ENCODE measurements at regions not wholly inside any gene's neighbourhood (a gene's known extent, or its start where the extent isn't known, plus 50 kb on each side); places are given as distances from the start of the nearest gene placed in this dataset.
"Not testable (repeated sequence)": the region's sequence is repeated elsewhere in the genome, so short reads cannot be mapped to it uniquely, and the experiment has no call there.

GRCh38 chr7:410395-410910, 109.2 kb downstream of the PDGFA start:
- DNase-seq: no peak

- not testable (repeated sequence) for DNase-seq
Observed at GRCh38 chr7:411116-411515, 108.5 kb downstream of the PDGFA start.

GRCh38 chr7:411677-412312, 107.9 kb downstream of the PDGFA start:
- no peak for DNase-seq

GRCh38 chr7:412313-412710, 107.3 kb downstream of the PDGFA start:
- no peak for DNase-seq

- no peak for DNase-seq
Observed at GRCh38 chr7:414681-415560, 104.7 kb downstream of the PDGFA start.

GRCh38 chr7:415646-416525, 103.8 kb downstream of the PDGFA start:
- no peak for DNase-seq

- no peak for DNase-seq
Observed at GRCh38 chr7:416761-417624, 102.7 kb downstream of the PDGFA start.

GRCh38 chr7:417625-417889, 102.1 kb downstream of the PDGFA start:
- no peak for DNase-seq

GRCh38 chr7:417973-418601, 101.6 kb downstream of the PDGFA start:
- no peak for DNase-seq

GRCh38 chr7:418636-419280, 100.9 kb downstream of the PDGFA start:
- no peak for DNase-seq

GRCh38 chr7:420142-421093, 99.2 kb downstream of the PDGFA start:
- no peak for DNase-seq

- no peak for DNase-seq
Observed at GRCh38 chr7:421136-421991, 98.3 kb downstream of the PDGFA start.

- no peak for DNase-seq
Observed at GRCh38 chr7:422191-422885, 97.3 kb downstream of the PDGFA start.

- DNase-seq: no peak
Observed at GRCh38 chr7:422886-423225, 96.8 kb downstream of the PDGFA start.

GRCh38 chr7:423312-424260, 96.1 kb downstream of the PDGFA start:
- DNase-seq: no peak

- no peak for DNase-seq
Observed at GRCh38 chr7:424301-424935, 95.2 kb downstream of the PDGFA start.
